HG03558 (cell line): ENCODE measurements at regions not wholly inside any gene's neighbourhood (a gene's known extent, or its start where the extent isn't known, plus 50 kb on each side); places are given as distances from the start of the nearest gene placed in this dataset.

Experiments used
- ATAC-seq: cut with Tn5 transposase; IDR thresholded peaks from one replicate; pipeline ENCODE4 v1.9.1; 2021; ENCODE audit warnings: moderate number of reproducible peaks; ENCODE audit not compliant: unreplicated experiment; ENCODE audit errors: extremely low read depth

DNA sequence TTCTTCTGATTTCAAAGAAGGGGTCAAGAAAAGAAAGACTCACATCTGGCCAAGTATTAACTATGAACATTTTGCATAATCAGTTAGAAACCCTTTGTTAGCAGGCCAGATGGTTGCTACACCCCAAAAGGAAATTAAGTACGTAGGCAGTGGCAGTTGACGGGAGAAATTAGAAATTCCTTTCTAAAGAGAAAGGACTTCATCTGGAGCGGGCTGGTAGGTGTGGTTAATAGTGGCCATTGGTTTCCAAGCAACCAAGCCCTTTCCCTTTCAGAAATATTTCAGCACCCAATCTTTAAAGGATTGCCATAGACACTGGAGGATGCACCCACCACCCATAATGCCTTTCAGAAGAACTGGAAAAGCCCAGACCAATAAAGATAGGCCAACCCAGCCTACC, 235.7 kb upstream of the LDB2 start:
- ATAC-seq = no peak

DNA sequence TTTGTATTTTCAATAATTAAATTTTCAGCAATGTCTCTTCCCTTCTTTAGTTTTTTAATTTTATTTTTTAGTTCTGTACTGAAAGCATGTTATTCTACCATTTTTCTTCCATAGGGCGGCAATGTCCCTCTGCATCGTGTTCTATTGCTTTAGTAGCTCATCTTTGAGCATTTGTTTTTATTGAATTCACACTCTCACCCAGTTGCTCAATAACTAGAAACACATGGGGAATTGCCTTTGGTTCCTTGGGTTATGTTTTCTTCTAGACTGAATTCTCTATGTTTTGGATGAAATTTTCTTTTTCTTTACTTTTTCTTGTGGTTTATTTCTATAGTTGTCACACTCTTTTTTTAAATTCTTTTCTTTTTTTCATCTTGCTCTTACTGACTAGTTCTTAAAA, 233.8 kb upstream of the LDB2 start:
- ATAC-seq = no peak

DNA sequence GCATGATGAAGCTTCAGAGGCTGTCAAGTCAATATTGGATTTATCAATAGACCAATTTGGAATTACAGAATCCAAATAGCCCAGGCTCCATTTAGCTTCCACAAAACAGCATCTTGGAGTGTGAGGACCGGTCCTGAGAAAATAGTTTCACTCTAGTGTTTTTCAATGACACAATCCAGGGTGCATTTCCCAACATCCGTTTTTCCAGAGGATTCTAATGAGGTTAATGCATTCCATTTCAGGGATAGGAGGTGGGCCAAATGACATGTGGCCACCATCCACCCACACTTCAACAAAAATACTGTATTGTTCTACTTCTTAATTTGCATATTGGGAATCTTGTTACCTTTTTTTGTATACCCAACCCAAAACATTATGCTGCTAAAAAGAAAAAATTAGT, 229.8 kb upstream of the LDB2 start:
- ATAC-seq = no peak

DNA sequence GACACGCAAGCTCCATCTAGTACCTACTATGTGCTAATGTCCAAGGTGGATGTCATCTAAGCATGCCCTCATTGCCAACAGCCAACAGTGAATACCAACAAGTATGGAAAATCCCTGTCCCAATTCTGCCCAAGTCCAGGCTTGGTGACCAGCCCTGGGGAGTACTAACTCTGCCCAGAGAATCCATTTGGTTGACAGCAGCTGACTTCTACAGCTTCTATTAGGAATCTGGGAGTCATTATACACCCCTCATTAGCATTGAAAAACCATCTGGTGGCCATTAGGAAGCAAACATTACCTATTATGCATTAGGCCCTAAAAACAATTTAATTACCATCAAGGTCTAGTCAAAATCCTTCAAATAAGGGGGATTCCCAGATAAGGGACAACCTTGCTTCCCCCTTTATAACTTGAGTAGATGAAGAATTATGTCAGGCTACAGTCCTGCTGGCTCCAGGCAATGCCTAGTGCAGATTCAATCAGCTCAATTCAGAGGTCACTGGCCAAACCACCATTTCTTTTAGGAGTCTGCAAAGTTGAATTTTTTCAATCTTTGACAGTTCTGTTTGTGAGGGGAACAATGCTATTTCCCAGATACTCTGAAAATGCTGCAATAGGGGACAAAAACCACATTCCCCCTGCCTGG, 228.0 kb upstream of the LDB2 start:
- no peak for ATAC-seq

DNA sequence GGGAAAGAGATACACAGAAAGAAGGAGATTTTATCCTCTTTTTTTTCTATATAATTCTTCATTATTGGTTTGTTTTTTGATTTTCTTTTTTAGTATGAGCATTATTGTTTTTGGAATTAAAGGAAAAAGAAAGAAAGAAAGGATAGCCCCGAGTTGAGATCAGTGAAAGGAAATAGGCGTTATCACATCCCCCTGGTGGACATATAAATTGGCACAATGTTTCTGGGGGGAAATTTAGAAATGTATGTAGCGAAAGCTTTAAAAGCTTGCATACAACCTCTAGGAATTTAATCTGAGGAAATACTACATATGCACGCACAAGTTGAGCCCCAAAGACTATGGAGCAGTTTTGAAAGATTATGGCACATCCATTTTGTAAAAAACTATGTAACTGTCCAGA, 226.3 kb upstream of the LDB2 start:
- no peak for ATAC-seq

DNA sequence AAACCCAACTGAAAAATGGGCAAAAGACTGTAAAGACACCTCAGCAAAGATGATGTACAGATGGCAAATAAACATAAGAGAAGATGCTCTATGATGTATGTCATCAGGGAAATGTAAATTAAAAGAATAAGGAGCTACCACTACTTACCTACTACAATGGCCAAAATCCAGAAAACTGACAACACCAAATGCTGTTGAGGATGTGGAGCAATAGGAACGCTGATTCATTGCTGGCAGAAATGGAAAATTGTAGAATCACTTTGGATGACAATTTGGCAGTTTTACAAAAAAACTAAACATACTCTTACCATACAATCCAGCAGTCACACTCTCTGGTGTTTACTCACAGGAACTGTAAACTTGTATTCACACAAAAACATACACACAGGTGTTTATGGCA, 222.3 kb upstream of the LDB2 start:
- no peak for ATAC-seq

DNA sequence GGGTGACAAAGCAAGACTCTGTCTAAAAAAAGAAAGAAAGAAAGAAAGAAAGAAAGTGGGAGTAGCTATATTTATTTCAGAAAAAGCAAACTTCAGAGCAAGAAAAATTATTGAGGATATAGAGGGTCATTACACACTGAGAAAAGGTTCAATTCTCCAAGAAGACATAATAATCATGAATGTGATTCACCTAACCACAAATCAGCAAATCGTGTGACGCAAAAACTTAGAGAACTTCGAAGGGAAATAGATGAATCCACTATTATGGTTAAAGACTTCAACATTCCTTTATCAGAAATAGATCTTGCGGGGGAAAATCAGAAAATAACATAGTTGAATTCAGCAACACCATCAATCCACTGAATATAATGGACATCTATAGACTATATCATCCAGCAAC, 219.3 kb upstream of the LDB2 start:
- no peak for ATAC-seq

DNA sequence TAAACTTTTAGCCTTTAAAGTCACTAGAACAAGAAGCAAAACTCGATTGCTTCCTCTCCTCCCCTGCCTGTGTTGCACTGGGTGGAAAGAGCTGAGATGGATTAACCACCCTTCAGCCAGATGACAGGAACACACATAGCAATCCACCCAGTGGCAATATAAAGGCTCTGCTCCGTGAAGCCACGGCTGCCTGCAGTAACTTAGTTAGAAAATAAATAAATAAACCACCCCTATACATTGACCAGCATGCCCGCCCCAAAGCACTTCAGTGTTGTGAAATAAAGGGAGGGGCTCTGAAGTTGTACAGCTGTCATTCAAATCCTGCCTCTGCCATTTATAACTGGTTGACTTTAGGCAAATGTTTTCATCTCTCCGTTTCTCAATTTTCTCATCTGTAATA, 217.1 kb upstream of the LDB2 start:
- ATAC-seq = no peak

DNA sequence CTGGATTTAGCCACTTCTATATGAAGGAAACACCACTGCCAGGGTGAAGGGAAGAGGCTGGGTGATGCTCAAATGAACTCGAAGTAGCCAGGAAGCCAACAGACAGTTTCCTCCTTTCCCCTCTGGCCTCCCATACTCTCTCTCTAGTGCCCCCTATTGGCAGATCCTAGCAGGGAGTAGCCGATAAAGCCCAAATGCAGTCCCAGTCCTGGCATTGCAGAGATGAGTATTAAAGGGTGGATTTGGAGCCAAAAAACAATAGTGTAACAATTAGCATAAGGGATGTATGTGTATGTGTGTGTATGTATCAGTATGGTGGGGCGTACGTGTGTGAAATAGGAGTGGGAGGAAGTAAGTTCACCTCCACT, 213.8 kb upstream of the LDB2 start:
- no peak for ATAC-seq

DNA sequence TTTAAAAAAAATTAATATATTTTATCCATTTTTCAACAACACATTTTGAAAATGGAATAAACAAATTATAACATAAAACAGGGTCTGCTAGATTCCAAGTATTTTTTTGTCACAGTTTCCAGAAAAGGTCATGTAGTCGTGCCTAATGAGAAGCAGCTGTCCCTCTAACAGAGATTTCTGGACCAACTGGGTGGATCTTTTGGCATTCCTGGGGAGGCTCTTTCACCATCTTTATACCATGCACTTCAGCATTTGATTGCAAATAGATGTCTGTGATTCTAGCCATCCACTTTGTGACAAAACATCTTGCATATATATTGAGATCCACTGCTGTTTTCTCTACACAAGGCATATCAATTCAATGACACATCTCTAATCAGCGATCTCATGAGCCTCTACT, 210.7 kb upstream of the LDB2 start:
- no peak for ATAC-seq

DNA sequence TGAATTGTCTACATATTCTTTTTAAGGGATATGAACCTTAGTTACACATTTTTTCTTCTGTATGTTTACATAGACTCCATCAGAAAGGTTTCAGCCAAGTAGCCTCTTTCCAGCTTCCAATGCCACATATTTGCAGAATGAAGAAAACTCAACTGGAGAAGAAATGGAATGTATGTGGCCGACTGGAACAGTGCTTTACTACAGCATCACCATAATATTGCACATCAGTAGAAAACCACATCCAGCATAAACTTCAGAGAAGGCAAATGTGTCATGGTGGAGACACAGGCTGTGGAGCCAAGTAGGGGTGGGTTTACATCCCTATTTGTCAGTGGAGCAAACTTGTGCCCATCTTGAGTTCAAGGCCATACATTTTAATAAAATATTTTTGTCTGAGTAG, 204.8 kb upstream of the LDB2 start:
- ATAC-seq = no peak

DNA sequence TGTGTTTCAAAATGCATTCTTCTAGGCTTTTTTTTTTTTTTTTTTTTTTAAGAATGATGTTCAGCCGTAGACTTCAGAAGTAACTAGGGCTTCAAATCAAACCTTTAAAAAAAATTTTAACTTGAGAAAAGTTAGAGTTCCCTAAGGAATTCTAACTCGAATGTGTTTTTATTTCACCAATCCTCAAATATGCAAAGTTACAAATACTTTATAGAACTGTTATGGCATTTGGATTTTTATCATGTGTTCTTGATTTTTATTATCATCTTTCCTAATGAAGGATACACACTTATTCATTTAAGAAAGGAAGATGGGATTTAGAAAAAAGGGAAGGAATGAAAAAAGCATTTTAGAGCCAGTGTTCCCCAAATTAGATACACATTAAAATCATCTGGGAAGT, 200.6 kb upstream of the LDB2 start:
- no peak for ATAC-seq

DNA sequence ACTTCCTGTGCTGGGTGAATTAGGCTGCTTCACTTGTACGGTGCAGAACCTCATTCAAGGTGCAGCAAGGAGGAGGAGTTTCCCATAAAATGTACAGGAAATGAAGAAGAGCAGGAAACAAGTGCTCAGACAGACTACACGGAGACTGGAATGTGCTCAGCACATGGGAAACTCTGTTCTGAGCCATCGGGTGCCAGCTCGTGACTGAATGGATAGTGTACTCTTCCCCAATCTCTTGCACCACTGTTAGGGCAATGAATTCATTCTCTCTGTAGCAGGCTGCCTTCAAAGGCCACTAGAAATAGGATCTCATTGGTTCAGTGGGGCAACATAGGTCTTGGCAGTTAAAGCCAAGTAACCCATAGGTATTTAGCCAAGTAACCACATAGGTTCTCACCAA, 200.0 kb upstream of the LDB2 start:
- ATAC-seq = no peak

DNA sequence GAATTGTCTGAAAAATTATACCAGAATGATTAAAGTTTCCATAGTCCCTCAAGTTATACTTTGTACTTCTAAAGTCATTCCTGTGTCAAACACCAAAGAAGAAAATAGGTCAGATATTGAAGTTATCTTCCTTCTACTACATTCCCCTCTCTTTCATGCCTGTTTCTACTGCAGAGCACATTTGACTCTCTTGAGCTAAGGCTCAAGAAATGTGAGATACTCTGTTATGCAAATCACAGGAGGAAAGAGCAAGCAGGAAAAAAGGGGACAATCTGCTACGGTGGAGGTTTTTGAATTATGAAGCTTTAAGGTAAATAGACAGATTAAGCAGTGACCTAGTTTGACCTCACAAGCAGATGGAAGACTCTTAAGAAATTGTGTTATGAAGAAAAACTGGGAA, 198.9 kb upstream of the LDB2 start:
- no peak for ATAC-seq

DNA sequence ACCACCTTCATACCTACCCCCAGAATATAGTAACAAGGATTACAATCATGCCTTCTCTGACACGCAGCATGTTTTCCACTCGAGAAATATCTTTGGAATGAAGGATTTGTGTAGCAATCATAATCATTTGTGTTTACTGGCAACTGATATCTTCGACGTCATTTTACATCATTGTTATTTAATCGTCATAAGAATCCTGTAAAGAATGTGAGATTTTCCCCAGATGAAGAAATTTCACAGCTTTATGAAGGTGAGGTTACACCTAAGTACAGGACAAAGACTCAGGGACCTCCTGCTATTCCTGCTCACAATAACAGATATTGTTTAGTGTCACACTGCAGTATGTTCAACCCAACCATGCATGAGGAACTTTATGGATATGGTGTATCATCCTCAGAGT, 198.2 kb upstream of the LDB2 start:
- ATAC-seq = no peak

DNA sequence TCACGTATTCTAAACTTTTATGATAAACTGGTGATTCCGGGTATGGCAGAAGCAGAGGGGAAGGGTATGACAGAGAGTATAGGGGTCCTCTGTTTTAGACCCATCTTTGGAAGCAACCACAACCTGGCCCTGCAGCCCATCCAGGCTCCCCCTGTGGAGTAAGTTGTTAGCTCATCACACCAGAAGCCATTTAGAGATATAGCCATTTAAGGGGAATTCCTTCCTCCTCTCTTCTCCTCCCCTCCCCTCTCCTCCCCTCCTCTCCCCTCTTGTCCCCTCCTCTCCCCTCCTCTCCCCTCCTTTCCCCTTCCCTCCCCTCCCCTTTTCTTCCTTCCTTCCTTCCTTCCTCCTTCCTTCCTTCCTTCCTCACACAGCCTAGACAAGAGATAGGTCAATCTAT, 197.3 kb upstream of the LDB2 start:
- no peak for ATAC-seq

DNA sequence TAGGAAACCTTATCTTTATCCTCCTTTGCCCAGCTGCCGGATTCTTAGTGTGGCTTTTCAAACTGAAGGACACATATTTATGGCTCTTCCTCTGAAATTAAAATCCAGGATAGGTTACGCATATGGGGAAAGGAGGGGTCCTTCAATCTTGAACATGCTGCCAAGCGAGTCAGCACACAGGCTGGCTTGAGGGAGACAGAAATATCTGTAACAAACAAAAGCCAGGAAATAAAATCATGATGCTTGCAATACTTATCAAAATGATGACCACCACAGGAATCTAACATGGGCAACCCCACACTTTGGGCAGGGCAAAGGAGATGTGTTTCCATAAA, 196.4 kb upstream of the LDB2 start:
- no peak for ATAC-seq

DNA sequence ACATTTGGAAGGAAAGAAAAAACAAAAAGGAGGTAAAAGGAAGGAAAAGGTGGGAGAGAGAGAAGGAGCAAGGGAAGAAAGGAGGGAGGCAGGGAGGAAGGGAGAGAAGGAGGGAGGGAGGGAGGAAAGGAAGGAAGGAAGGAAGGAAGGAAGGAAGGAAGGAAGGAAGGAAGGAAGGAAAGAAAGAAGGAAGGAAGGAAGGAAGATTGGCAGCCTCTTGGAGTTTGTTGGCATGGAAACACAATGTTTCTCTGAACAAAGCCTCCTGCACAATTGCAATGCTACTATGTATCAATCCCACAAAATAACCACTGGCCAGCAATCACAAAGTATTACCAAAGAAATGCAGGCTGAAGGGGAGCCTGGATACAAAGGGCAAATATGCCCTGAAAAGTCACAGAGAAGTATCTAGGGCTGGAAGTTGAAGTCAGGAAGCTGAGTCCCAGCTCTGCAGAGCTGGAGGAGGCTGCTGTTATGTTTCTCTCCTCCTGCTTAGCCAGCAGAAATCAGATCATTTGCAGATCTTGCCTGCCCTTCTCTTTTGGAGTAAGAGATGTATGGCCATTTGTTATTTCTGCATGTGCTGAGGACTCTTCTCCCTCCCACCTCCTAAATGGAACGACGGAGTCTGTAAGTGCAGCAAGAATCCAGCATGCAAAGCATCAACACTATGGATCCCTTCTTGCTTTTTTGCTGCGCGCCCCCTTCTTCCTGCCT, 195.9 kb upstream of the LDB2 start:
- no peak for ATAC-seq

DNA sequence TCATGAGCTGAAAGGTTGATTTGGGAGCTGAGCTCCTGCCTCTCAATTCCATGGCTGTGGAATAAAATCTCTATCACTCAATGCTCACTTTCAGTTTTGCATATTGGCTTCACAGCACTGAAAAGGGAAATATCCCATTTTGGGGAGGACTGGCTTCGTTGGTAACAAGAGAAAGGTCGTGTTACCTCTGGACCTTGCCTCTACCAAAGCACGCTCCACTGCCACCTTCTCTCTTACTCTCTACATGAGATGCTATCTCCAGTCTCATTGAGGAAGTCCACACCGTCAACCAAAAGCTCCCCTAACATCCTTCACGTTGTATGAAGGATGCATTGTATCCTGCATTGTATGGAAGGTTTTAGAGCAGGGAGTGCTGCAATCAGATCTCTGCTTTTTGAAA, 195.0 kb upstream of the LDB2 start:
- no peak for ATAC-seq

DNA sequence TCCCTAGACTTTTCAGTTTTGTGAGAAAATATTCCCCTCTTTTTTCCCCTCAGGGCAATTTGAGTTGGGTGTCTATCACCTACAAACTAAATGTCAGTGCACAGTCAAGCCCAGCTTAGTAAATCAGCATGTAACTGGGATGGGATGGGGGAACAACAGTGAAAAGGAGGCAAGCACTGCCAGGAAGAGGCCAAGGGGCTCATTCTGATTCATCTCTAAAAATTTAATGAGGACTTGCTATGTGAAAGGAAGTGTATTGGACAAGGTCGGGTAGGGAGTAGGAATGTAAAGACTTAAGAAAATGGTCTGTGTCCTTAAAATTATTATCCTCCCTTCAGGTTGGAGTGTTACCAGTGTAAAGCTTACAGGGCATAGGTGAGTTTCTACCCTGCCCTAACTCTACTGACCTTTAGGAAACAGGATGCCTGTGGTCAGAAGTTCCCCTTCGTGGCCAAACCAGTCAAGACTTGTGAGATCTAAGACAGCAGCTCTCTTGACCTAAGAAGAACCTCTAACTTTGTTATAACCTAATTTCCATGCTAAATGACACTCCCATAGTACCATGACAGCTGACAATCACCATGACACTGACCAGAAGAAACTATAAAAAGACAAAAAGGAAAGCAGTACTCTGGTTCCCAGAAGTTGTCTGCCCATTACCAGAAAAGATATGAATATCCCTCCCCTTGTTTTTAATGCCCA, 194.4 kb upstream of the LDB2 start:
- peak; percentile 92 for ATAC-seq

DNA sequence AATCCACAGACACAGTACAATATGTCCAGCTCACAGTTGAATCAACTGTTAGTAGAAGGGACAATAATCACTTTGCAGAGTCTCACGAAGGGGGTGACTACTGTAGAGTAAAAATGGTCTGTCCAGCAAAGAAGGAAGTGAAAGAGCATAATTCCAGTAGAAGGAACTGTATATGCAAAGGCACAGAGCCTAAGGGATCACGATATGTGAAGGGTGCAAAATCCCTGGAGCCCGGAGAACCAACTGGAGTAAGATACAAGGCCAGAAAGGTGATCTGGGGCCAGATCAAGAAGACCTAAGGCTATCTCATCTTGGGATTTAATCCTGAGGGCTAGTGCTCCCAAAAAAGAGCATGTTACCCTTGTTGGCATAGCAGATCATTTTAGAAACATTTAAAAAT, 192.7 kb upstream of the LDB2 start:
- ATAC-seq = no peak

DNA sequence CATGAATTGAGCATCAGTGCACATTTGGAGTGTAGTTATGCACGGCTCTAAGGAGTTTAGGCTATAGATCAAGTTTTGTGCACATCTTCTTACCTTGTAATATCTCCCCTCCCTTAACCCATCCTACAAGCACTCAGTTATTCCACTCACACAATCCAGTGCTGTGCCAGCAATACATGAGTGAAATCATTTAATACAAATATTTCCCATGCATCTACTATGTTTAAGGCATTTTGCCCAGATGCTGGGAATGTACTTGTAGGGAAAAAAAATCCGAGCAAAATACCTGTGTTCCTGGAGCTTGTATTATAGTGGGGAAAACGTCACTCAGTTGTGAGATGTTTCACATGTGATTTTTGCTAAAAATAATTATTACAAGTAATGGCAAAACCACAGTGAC, 191.6 kb upstream of the LDB2 start:
- ATAC-seq = no peak
